Activated T-cell treated with anti-CD3 and anti-CD28 coated beads, Interleukin-2, amount 50 U/mL, for 48 hours (primary cell): ENCODE measurements at regions not wholly inside any gene's neighbourhood (a gene's known extent, or its start where the extent isn't known, plus 50 kb on each side); places are given as distances from the start of the nearest gene placed in this dataset.
"Not testable (repeated sequence)": the region's sequence is repeated elsewhere in the genome, so short reads cannot be mapped to it uniquely, and the experiment has no call there.

Experiments used
- DNase-seq, 2 experiments: peaks; one replicate each; pipeline ENCODE4 v3.0.0-alpha.2; 2020

DNA sequence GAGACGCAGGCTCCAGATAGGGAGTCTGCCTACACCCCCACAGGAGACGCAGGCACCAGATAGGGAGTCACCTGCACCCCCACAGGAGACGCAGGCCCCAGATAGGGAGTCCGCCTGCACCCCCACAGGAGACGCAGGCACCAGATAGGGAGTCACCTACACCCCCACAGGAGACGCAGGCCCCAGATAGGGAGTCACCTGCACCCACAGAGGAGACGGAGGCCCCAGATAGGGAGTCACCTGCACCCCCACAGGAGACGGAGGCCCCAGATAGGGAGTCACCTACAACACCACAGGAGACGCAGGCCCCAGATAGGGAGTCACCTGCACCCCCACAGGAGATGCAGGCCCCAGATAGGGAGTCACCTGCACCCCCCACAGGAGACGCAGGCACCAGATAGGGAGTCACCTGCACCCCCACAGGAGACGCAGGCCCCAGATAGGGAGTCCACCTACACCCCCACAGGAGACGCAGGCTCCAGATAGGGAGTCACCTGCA is 77.2 kb upstream of the PPP2R2D start:
- not testable (repeated sequence) for DNase-seq

GRCh38 chr10:131824371-131825149 is 76.2 kb upstream of the PPP2R2D start:
- DNase-seq, result no peak

DNA sequence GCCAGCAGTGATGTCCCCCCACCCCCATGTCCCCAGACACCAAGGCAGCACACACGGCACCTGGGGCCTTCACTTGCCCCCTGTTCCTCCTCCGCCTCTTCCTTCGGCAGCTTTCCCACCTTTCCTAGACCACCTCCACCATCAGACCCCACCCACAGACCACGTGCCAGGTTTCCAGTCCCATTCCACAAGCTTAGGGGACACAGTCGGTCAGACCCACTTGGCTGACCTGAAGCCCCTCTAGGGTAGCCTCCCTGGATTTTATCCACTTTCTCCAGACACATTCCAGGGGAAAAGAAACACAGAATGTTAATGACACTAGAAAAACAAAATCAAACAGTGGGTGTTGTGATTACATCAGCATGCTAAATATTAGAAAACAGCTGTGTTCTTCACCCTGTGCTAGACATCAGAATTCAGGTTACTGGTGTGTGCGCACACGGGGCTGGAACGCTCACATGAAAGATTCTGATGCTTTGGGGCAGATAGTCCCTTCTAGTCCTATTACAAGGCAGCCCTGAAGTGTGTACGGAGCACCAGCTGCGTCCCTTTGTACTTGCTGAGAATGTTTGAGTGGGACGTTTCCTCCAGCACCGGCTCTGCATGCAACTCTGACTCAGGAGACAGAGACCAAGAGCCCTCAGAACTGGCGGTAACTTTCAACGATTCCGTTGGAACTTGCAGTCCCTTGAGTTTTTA is 75.5 kb upstream of the PPP2R2D start:
- DNase-seq, result no peak

- no peak for DNase-seq
Observed at GRCh38 chr10:131825960-131826650, 74.7 kb upstream of the PPP2R2D start.

DNA sequence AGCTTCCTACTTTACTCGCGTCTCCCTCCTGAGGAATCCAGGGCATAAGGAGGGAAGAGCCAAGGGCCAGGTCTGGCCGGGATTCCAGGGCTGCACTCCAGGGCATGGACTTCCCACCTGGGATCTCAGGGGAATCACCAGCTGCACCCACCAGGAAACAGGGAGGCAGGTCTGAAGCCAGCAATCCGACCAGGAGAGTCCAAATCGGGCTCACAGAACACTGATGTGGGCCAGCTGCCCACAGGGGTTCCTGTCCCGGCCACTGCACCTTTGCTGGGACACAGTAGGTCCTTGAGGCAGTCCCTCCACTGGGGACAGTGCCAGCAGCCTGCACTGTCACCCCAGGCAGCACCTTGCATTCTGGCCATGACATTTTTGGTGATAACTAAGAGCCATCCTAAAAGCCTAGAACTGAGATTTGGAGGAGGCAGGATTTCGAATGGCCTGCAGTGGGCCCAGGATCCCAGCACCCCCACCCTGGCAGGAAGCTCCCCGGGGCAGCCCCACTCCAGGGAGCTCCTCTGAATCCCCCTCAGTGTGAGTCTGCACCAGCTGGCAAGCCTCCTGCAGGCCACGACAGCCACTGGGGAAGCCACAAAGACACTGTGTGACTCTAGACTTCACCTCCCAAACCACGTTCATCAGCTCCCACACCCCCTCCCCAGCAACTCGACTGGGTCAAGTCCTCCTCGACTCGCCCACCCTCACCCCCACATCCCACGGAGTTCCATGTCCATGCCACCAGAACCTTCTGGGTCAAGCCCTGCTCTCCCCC is 71.5 kb upstream of the PPP2R2D start:
- DNase-seq, result no peak

DNA sequence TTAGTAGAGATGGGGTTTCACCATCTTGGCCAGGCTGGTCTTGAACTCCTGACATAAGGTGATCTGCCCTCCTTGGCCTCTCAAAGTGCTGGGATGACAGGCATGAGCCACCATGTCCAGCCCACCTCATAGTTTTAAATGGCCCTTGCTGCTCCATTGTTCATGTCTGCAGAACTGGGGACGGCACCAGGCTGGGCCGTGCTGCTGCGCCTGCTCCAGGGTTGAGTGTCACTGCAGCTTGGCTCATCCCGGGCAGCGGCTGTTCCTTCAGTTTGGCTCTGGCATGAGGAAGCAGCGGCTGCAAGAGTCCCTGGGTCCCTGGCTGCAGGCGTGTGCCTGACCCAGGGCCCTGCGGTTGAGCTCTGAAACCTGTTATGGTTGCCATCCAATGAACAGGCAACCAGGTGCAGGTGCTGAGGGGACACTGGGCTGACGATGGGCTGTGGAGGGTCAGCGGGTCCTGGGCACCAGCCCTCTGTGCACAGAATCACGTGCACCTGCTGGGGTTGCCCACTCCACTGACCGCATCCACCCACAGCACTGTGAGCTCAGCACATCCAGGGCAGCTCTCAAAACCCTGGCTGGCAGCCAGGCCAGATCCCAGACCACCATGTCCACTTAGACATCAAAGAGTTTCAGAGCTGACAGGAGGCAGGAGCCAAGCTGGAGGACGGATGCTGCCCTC is 70.2 kb upstream of the PPP2R2D start:
- no peak for DNase-seq

DNA sequence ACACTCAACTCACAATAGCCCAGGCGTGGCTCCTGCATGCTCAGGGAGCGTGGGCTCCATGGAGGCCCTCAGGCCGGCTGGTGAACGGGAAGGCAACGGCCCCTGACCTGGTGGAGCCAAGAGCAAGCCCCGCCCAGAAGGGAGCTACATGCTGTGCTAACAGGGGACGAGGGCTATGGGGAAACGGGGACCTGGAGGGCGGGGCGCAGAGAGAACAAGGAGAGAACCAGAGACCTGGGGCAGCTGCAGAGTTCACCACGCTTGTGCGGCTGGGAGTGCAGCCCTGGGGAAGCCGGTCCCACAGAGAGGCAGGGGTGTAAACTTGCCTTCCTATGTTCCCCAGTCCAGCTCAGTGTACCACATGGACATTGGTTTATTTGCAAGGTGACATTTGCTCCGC is 69.2 kb upstream of the PPP2R2D start:
- no peak for DNase-seq

DNA sequence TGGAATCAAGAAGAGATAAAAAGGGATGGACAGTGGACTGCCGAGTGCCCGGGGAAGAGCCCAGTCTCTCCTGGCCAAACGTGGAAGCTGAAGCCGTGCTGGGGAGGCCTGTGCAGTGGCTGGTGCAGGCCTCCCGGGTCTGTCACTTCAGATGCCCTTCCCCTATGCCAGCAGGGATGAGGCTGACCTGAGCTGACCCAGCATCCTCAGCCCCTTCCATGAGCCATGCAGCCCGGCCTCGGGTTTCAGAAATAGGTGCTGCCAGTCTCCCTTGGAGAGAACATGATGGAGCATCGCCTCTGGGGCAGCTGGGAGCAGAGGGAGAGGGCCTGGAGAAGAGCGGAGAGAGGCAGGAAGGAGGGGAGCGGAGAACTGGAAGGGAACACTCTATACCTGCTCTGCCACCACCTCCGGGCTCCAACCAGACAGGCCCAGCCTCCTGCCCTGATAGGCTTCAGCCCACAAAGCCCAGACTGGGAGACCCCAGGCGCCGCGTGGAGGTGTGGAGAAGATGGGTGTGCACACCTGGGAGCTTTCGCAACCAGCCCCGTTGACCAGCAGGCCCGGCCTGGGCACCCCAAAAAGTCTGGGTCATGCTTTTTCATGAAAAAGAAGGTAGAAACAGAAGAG is 68.6 kb upstream of the PPP2R2D start:
- no peak for DNase-seq

GRCh38 chr10:131833013-131833412 is 67.8 kb upstream of the PPP2R2D start:
- DNase-seq, result no peak

DNA sequence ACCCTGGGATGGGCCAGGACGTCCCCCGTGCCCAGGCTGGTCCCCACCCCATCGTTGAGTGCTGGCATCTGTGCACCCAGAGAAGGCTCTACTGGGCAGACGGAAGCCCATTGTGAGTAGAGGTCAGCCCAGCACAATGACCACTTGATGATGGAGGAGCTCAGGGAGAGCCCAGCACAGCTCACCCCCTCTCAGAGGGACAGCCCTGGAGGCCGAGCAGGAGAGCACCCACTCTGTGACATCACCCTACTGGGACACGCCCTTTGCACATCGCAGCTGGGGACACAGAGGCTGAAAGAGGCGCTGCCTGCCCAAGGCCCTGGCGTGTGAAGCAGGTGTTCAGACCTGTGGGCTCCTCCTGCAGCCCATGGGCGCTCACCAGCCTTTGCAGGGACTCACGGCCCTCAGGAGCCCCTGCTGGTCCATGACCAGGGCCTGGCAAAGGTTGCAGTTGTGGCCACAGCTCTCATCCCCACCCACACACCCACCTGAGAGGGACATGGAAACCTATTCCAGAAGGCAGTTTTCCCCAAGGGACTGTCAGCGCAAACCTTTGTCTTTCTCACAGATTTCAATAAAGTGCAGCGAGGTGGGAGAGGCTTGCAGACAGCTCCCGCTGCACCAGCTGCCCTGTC is 67.2 kb upstream of the PPP2R2D start:
- DNase-seq, result no peak

GRCh38 chr10:131834152-131834810 is 66.5 kb upstream of the PPP2R2D start:
- DNase-seq, result no peak

DNA sequence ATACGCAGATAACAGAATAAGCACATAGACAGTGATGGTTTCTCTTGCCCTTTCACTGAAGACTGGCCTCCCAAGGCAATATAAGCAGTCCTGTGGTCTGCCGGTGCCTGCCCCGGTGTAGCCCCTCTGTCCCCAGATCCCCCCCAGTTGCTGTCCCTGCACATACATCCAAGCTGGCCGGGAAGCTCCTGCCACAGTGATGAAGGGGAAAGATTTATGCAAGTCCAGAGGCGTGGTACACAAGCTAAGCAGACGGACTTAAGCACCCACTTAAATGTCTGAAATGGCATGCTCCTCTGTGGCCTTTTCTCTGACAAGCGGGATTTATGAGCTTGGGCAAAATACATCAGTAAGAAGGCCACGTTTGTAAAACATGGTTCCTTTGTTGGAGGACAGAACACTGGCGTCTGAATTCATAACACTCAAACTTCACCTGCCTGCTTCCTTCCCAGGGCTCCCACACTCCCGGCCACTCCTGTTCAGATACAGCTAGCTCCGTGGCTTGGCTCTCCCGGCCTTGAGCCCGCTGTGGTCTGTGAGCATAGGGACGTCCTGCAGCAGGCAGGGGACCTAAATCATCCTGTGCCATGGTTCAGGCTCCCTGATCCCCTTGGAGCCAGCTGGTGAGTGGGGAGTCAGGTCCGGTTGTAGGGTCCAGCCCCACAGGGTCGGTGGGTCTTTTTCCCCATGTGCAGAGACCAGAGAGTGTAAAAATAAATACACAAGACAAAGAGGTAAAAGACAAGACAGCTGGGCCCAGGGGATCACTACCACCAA is 61.7 kb upstream of the PPP2R2D start:
- no peak for DNase-seq

DNA sequence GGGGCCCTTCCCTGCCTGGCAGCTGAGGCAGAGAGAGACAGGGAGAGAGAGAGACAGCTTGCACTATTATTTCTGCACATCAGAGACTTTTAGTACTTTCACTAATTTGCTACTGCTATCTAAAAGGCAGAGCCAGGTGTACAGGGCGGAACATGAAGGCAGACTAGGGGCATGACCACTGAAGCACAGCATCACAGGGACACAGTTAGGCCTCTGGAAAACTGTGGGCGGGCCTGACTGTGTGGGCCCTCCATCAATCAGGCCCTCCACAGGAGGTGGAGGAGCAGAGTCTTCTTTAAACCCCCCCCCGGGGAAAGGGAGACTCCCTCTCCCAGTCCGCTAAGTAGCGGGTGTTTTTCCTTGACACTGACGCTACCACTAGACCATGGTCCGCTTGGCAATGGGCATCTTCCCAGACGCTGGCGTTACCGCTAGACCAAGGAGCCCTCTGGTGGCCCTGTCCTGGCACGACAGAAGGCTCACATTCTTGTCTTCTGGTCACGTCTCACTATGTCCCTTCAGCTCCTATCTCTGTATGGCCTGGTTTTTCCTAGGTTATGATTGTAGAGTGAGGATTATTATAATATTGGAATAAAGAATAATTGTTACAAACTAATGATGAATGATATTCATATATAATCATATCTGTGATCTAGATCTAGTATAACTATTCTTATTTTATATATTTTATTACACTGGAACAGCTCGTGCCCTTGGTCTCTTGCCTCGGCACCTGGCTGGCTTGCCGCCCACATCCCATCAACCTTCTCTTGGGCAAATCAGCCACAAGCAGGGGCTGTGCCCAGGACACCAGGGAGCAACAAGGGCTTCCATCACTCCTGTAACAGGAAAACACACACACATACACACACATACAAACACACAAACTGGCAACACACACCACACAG is 60.7 kb upstream of the PPP2R2D start:
- not testable (repeated sequence) for DNase-seq

- no peak for DNase-seq
Observed at GRCh38 chr10:131840788-131841118, 60.1 kb upstream of the PPP2R2D start.

GRCh38 chr10:131841131-131841660 is 59.6 kb upstream of the PPP2R2D start:
- no peak for DNase-seq

DNA sequence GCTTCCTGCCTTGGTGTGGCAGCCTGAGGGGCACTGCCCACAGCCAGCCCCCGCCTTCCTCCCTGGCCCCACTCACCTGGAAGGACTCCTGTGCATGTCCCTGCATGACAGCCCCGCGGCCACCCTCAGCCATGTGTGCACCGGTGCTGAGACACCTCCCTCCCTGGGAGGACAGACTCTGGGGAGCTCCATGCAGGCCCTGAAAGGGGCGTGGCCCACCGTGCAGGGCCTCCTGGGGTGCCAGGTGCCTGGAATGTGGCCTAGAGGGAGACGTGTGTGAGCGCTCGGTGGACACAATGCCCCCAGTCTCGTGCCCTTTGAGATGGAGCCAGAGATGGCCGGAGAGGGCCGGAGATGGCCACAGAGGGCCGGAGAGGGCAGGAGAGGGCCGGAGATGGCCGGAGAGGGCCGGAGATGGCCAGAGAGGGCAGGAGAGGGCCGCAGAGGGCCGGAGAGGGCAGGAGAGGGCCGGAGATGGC is 59.1 kb upstream of the PPP2R2D start:
- no peak for DNase-seq

DNA sequence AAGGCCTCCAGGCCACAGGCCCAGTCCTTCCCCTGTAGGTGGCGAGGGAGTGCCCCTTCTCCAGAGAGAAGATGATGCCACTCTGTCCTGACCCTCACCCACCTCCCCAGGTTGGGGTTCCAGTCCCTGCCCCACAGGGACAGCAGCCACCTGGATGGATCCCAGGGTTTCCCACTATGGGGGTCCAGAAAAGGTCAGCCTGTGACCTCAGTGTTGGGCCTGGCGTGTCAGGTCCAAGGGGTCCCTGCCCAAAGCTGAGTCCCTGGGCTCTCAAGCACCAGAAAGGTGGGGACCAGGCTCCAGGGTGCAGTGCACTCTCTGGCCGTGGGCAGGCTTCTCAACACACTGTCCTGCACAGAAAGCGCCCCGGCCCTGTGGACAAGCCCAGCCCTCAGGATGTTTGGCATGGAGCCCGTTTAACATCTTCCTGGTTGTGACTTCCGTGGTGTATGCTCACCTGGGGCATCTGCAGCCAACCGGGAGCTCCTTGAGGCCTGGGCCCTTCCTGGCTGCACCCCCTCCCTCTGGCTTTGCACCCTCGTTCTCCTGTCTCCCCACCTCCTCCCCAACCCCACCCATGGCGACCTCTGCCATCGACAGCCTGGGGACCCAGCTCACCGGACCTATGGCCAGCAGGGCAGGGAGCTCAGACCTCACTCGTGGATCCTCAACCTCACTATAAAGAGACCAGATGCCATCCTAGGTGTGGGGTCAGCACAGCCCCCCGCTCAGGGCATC is 58.3 kb upstream of the PPP2R2D start:
- no peak for DNase-seq

DNA sequence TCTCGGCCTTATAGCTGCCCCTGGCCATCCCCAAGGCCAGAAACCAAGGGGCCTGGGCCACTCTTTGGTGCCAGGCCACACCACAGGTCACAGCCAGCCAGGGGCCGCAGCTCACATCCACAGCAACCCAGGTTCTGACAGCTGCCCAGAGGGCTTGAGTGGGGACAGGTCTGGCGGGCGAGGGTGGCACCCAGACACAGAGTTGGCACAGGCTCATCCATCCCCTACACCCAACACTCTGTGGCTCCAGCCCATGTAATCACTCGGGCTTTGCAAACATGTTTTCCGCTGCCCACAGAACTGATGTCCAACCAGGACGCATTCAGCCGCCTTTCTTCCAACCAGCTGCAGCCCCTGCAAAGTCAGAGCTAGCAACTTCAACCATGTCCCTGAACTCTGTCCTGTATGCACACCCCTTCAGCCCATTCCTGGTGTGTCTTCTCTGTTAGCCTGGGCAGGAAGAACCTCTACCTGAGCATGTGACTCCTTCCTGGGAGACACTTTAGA is 57.7 kb upstream of the PPP2R2D start:
- DNase-seq, result no peak
